ENCODE measurements at regions not wholly inside any gene's neighbourhood (a gene's known extent, or its start where the extent isn't known, plus 50 kb on each side); places are given as distances from the start of the nearest gene placed in this dataset.
A peak's percentile ranks its signal among the peaks of the same experiment; 100 is the strongest.

- DNase-seq (ENCODE audit: low spot score) (no peak), FAIRE-seq (no peak), ATAC-seq (no peak)
- Histone ChIP-seq H3K27ac (ENCODE audit: extremely low read length, insufficient read depth, low read length) (no peak overlapping the region), H3K36me3 (replicated peaks in 1 of 2; ENCODE audit: control insufficient read depth in 1 of 2, insufficient read depth in 2 of 2, low read length in 2 of 2) (no peaks in the 10 kb centered on the region), H3K27me3 (ENCODE audit: control insufficient read depth in 1 of 2, insufficient read depth in 2 of 2, low read length in 2 of 2) (no peaks in the 10 kb centered on the region), H3K9me3 (ENCODE audit: low read length) (no peaks in the 10 kb centered on the region), H3K4me1 (ENCODE audit: insufficient read depth, low read length) (no peaks in the 10 kb centered on the region), H4K20me1 (ENCODE audit: insufficient read depth, low read length) (no peaks in the 10 kb centered on the region), H3K4me3 (replicated peaks in 1 of 3; ENCODE audit: insufficient read depth in 1 of 3, low read depth in 2 of 3, low read length in 3 of 3) (no peak overlapping the region), H3K4me2 (ENCODE audit: low read depth, low read length) (no peak overlapping the region), H2AFZ (ENCODE audit: low read length) (no peak overlapping the region), H3K9ac (ENCODE audit: insufficient read depth, low read depth, low read length) (no peak overlapping the region), H3K79me2 (ENCODE audit: insufficient read depth, low read length) (no peaks in the 10 kb centered on the region)
- intact Hi-C loops (cut with micrococcal nuclease; ENCODE audit: unreplicated experiment) (no loop called here), in situ Hi-C loops (cut with HindIII; ENCODE audit: extremely low pct_ligation_motif_present, low pct_unique_long_range_greater_than_20kb) (no loop called here)
- ChIA-PET POLR2A (no interaction called here), CTCF (ENCODE audit: low intra/inter-chr PET ratio, low total read pairs) (no interaction called here)
- no TSS peak for BruUV-seq (replicated peaks)
- TF ChIP-seq RFX3 (CRISPR knock-in tag; IDR thresholded peaks at IDR 0.05) (no peak), CREB1 (IDR thresholded peaks at IDR 0.05) (peak; percentile 27; the same call in 1 of the 2 replicates), CREB1 (CRISPR knock-in tag; IDR thresholded peaks at IDR 0.05) (no peak), ATF7 (IDR thresholded peaks at IDR 0.05) (peak; percentile 92), ATF7 (CRISPR knock-in tag; IDR thresholded peaks at IDR 0.05) (no peak)
- WGBS (ENCODE audit: low lambda C conversion rate): 0% methylated on average over 1 of the region's 1 CpG
These were observed 405.9 kb downstream of the TLE4 start for GRCh38 chr9:79977510-79978197.

GRCh38 chr9:79977074-79977435 is 405.3 kb downstream of the TLE4 start:
- Histone ChIP-seq H3K9ac (ENCODE audit: insufficient read depth, low read depth, low read length) (no peak overlapping the region), H3K79me2 (ENCODE audit: insufficient read depth, low read length) (no peaks in the 10 kb centered on the region), H3K4me3 (replicated peaks in 1 of 3; ENCODE audit: insufficient read depth in 1 of 3, low read depth in 2 of 3, low read length in 3 of 3) (no peak overlapping the region), H3K27me3 (ENCODE audit: control insufficient read depth in 1 of 2, insufficient read depth in 2 of 2, low read length in 2 of 2) (no peaks in the 10 kb centered on the region), H3K4me2 (ENCODE audit: low read depth, low read length) (no peak overlapping the region), H3K9me3 (ENCODE audit: low read length) (no peaks in the 10 kb centered on the region), H3K27ac (ENCODE audit: extremely low read length, insufficient read depth, low read length) (no peak overlapping the region), H4K20me1 (ENCODE audit: insufficient read depth, low read length) (no peaks in the 10 kb centered on the region), H3K36me3 (replicated peaks in 1 of 2; ENCODE audit: control insufficient read depth in 1 of 2, insufficient read depth in 2 of 2, low read length in 2 of 2) (no peaks in the 10 kb centered on the region), H3K4me1 (ENCODE audit: insufficient read depth, low read length) (no peaks in the 10 kb centered on the region), H2AFZ (ENCODE audit: low read length) (no peak overlapping the region)
- BruUV-seq (replicated peaks): no TSS peak
- intact Hi-C loops (cut with micrococcal nuclease; ENCODE audit: unreplicated experiment) (no loop called here), in situ Hi-C loops (cut with HindIII; ENCODE audit: extremely low pct_ligation_motif_present, low pct_unique_long_range_greater_than_20kb) (no loop called here)
- no peak for ATAC-seq
- ChIA-PET CTCF (ENCODE audit: low intra/inter-chr PET ratio, low total read pairs) (no interaction called here), POLR2A (no interaction called here)
- DNase-seq (ENCODE audit: low spot score): no peak
- 44% methylated on average over 10 of the region's 10 CpGs for WGBS (ENCODE audit: low lambda C conversion rate)
- FAIRE-seq: no peak
- TF ChIP-seq ELF3 (CRISPR knock-in tag; IDR thresholded peaks at IDR 0.05) (no peak), ZBTB49 (CRISPR knock-in tag; IDR thresholded peaks at IDR 0.05; ENCODE audit: borderline replicate concordance) (no peak), ZFX (CRISPR knock-in tag; IDR thresholded peaks at IDR 0.05; ENCODE audit: low read depth) (no peak), ZNF280D (CRISPR knock-in tag; IDR thresholded peaks at IDR 0.05) (no peak), SP5 (CRISPR knock-in tag; IDR thresholded peaks at IDR 0.05; ENCODE audit: borderline replicate concordance, low read depth) (no peak), MIXL1 (CRISPR knock-in tag; IDR thresholded peaks at IDR 0.05) (no peak), KAT8 (CRISPR knock-in tag; IDR thresholded peaks at IDR 0.05) (no peak)
